T-helper 17 cell (primary cell): ENCODE measurements at regions not wholly inside any gene's neighbourhood (a gene's known extent, or its start where the extent isn't known, plus 50 kb on each side); places are given as distances from the start of the nearest gene placed in this dataset.
"Not testable (repeated sequence)": the region's sequence is repeated elsewhere in the genome, so short reads cannot be mapped to it uniquely, and the experiment has no call there.

Experiments
- ATAC-seq: fragments of 150-1000 bp; cut with Tn5 transposase; 2 replicates; pipeline ENCODE4 v1.10.0; 2021; ENCODE audit warnings: mild to moderate bottlenecking, moderate library complexity
- DNase-seq, 3 donors: peaks; one replicate each; pipeline versions ENCODE4 v3.0.0 to v3.0.0-alpha.2; 2020 to 2021
- H3K9me3 ChIP-seq: one replicate; pipeline ENCODE4 v1.7.0; 2013; ENCODE audit warnings: low read length, mild to moderate bottlenecking; ENCODE audit not compliant: control insufficient read depth, poor library complexity, severe bottlenecking
- H3K27ac Mint-ChIP-seq: one replicate; pipeline ENCODE4 v1.8.0; 2022; ENCODE audit warnings: mild to moderate bottlenecking, moderate library complexity, mixed read lengths
- H3K27me3 Mint-ChIP-seq: one replicate; pipeline ENCODE4 v1.8.0; 2022; ENCODE audit warnings: mixed read lengths
- H3K36me3 Mint-ChIP-seq: one replicate; pipeline ENCODE4 v1.8.0; 2022; ENCODE audit warnings: low read depth, mixed read lengths
- H3K4me1 Mint-ChIP-seq: one replicate; pipeline ENCODE4 v1.8.0; 2022; ENCODE audit warnings: mild to moderate bottlenecking, mixed read lengths
- H3K4me3 Mint-ChIP-seq: one replicate; pipeline ENCODE4 v1.8.0; 2022; ENCODE audit warnings: mild to moderate bottlenecking, moderate library complexity, mixed read lengths

DNA sequence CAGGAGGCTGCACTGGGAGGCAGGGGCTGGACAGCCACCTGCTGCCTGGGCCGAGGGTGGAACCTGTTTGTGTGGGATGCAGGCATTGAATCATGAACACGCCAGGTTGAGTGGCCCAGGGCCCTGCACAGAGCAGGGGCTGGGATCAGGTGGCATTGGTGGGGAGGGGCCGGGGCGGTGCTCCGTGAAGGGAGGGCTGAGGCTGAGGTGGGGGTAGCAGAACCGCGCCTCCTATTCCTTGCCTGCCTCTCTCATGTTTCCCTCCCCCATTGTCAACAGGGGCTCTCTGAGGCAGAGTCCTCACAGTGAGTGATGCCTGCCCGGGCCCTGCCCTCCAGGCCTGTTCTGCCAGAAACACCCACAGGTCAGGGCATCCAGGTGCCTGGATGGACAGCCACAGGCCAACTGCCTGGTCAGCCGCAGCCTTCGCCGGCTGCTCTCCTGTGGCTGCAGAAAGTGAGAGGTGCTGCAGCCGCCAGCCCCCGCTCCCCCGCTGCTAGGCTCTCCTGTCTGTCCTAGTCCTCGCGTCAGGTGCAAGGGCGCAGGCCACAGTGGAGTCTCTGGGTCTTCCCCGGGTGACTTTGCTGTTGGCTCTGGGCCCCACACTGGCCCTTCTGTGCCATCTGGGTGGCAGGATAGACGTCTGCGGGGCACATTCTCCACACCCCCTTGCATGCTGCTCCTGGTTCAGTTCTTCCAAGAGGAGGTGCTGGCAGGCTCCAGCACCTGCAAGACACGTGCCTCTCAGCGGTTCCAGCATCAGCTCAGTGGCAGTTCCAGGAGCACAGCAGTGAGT, 79.6 kb upstream of the GOLGA6L4 start:
- peaks cover 20% of the 10 kb centered on the region for H3K27me3 Mint-ChIP-seq
- H3K4me3 Mint-ChIP-seq, H3K27ac Mint-ChIP-seq, H3K36me3 Mint-ChIP-seq, ATAC-seq, H3K9me3 ChIP-seq, DNase-seq, H3K4me1 Mint-ChIP-seq: not testable (repeated sequence)

DNA sequence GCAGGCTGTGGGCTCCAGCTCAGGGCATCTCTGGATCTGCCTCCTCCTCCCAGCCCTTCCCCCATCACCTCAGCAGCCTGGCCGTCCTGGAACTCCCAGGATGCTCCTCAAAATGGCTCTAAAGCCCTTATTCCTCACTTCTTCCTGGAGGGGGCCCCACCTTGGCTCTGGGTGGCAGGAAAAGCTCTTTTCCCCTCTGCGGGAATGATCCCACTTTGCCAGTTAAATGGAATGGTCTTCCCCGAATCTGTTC, 79.1 kb upstream of the GOLGA6L4 start:
- DNase-seq, H3K9me3 ChIP-seq, H3K4me1 Mint-ChIP-seq, H3K27ac Mint-ChIP-seq, ATAC-seq, H3K36me3 Mint-ChIP-seq, H3K4me3 Mint-ChIP-seq: not testable (repeated sequence)
- peaks cover 20% of the 10 kb centered on the region for H3K27me3 Mint-ChIP-seq

DNA sequence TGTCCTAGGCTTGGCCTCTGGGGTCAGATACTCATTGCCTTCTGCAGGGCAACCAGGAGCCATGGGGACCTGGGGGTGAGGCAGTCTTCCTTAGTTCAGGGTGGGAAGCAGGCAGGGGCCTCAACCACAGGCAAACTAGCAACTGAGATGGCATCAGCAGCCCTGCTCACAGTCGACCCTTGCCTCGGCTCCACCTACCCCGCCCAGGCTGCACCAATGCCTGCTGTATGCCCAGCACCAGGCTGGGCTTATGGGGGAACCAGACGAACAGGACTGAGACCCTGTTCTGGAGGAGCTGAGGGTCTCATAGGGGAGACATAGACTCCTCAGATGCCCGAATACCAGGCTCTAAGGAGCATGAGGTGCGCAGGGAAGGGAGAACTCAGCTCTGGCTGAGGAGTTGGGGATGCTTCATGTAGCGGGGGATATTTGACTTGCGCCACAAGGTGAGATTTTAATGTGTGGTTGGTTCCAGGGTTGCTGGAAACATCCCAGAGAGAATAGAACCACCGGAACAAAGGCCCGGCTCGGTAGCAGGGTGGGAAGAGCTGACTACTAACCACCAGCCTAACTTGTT, 78.4 kb upstream of the GOLGA6L4 start:
- not testable (repeated sequence) for DNase-seq, ATAC-seq, H3K4me3 Mint-ChIP-seq, H3K4me1 Mint-ChIP-seq, H3K9me3 ChIP-seq, H3K27ac Mint-ChIP-seq, H3K36me3 Mint-ChIP-seq
- H3K27me3 Mint-ChIP-seq: peaks cover 20% of the 10 kb centered on the region

DNA sequence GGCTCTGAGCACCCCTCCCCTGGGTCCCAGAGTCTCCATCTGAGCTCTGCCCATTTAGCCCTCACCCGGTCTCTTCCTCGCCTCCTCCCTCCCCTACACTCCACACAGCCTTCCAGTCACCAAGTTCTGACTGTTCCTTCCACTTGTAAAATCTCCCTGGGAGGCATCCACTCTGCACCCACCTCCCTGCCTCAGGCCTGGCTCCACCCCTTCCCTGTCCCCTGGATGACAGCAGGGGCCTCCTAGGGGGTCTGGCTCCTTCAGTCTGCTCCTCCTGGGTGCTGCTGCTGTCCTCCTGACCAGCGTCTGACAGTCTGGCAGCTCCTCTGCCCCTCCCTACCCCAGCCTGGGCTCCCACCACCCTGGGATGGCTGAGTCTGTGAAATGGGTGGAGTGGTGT, 77.7 kb upstream of the GOLGA6L4 start:
- not testable (repeated sequence) for H3K27ac Mint-ChIP-seq, H3K4me1 Mint-ChIP-seq, DNase-seq, ATAC-seq, H3K36me3 Mint-ChIP-seq, H3K4me3 Mint-ChIP-seq, H3K9me3 ChIP-seq
- H3K27me3 Mint-ChIP-seq: peaks cover 20% of the 10 kb centered on the region

DNA sequence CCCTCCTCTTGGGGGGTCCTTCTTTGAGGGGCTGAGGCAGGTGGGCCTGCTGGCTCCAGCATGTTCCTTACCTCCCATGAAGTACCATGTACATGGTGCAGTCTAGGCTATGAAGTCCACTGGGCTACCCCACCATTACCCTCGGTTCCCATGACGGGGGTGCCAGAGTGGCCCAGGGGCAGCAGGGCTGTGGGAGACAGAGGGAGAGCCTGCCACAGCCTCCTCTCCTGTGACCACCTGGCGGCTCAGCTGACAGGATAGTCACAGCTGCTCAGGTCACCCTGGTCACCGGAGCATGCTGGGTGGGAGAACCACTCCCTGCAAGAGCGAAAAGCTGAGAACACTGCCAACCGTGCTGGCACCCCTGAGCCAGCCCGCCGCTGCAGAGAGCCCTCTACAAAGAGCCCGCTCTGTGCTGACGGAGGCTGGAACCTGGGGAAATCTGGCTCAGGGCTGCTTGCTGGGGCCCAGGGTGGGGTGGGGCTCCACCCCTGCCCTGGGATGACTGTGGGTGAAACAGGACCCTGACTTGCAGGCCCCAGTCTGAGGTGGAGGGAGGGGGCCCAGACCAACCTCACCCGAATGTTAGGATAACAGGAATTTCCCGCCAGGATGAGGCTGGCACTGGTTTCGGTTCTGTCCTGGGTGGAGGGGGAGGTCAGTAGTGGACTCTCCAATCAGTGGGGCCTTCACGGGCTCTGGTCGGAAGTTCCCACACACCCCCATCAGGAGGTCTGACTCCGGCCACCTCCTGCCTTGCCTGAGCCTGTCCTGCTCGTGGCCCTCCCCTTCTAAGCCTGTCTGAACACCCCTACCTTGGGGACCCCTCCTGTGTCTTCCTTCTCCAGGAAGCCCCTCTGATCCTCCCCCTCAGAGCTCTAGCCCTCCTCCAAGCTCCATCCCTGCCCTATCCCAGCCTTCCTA, 76.0 kb upstream of the GOLGA6L4 start:
- H3K4me3 Mint-ChIP-seq, DNase-seq, H3K4me1 Mint-ChIP-seq, H3K36me3 Mint-ChIP-seq, H3K9me3 ChIP-seq, ATAC-seq, H3K27ac Mint-ChIP-seq: not testable (repeated sequence)
- H3K27me3 Mint-ChIP-seq: peaks cover 10% of the 10 kb centered on the region

DNA sequence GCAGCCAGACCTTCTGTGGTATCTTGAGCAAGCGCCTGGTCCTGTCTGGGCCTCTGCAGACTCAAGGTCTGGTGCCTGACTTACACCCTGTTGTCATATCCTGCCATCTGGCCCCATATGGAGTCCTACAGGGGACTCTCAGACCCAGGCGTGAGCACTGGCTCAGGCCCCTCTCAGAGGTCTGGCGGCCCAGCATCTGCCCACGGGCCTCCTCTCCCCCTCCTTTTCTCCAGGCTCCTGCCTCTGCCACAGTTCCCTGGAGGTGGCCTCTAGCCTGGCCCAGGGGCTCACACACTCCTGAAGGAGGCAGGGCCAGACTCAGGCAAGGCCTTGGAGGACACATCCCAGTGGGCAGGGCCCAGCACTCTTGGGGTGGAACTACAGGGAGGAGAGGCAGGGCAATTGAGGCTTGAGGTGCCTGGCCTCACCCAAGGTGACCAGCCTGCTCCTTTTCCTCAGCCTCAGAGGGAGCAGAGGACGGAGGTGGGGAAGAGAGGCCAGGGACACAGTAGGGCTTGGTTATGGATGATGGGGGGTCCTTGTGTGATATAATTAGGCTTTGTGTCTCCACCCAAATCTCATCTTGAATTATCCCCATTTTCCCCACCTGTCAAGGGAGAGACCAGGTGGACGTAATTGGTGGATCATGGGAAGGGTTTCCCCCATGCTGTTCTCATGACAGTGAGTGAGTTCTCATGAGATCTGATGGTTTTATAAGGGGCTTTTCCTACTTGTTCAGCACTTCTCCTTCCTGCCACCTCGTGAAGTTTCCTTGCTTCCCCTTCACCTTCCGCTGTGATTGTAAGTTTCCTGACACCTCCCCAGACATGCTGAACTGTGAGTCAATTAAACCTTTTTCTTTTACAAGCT, 70.9 kb upstream of the GOLGA6L4 start:
- not testable (repeated sequence) for H3K9me3 ChIP-seq, H3K36me3 Mint-ChIP-seq, H3K4me1 Mint-ChIP-seq, DNase-seq, ATAC-seq, H3K4me3 Mint-ChIP-seq, H3K27me3 Mint-ChIP-seq
- peak overlapping the region; percentile 32 for H3K27ac Mint-ChIP-seq

DNA sequence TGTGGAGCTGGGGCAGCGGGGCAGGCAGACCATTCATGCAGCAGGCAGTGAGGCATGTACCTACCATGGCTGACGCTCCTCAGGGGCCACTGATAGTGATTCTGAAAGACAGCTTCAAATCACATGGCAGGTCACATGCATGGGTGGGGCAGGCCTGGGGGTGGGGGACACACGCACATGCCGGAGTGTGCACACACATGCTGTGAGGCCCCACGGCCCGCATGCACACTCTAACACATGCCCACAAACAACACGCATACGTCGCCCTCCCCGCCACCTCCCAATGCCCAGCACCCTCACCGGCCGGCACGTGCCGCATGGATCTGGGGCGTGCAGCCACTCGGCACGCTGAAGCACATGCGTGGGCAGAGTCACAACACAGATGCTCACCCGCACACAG, 65.5 kb upstream of the GOLGA6L4 start:
- H3K9me3 ChIP-seq, H3K27me3 Mint-ChIP-seq, H3K27ac Mint-ChIP-seq, H3K4me3 Mint-ChIP-seq, ATAC-seq, H3K4me1 Mint-ChIP-seq, DNase-seq, H3K36me3 Mint-ChIP-seq: not testable (repeated sequence)

DNA sequence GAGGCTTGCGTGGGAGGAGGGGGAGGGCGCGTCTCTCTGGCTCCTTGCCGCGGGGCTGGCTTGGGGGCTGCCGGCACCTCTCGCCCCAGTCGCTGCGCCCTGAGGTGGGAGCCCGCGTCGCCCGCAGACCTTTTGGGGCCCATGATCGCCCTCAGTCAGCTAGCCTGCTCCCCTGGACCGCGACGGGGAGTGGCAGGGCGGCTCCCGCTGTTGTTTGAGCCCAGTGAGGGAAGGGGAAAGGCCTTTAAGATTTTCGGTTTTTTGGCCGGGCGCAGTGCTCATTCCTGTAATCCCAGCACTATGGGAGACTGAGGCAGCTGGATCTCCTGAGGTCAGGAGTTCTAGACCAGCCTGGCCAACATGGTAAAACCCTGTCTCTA, 62.4 kb upstream of the GOLGA6L4 start:
- ATAC-seq, H3K36me3 Mint-ChIP-seq, H3K4me3 Mint-ChIP-seq, H3K9me3 ChIP-seq, H3K4me1 Mint-ChIP-seq, H3K27me3 Mint-ChIP-seq, H3K27ac Mint-ChIP-seq, DNase-seq: not testable (repeated sequence)
